Mesenchymal stem cell (in vitro differentiated cells and primary cell): ENCODE measurements at regions not wholly inside any gene's neighbourhood (a gene's known extent, or its start where the extent isn't known, plus 50 kb on each side); places are given as distances from the start of the nearest gene placed in this dataset.

Experiments
- DNase-seq: peaks from one replicate; pipeline ENCODE4 v3.0.0-alpha.2; 2013
- H2AFZ ChIP-seq: one replicate; pipeline ENCODE4 v1.6.1; 2013; ENCODE audit warnings: low read depth, mild to moderate bottlenecking, control low read depth, inconsistent platforms, low read length, moderate library complexity
- H2AK5ac ChIP-seq: 2 replicates; pipeline ENCODE4 v1.6.1; 2013; ENCODE audit warnings: low read length, moderate library complexity, mild to moderate bottlenecking, inconsistent platforms; ENCODE audit not compliant: severe bottlenecking
- H2BK120ac ChIP-seq: one replicate; pipeline ENCODE4 v1.6.1; 2013; ENCODE audit warnings: low read depth, mild to moderate bottlenecking, inconsistent platforms, low read length, moderate library complexity
- H2BK12ac ChIP-seq, 2 experiments: one replicate each; pipeline ENCODE4 v1.6.1; 2013; ENCODE audit warnings: inconsistent platforms in 2 of 2, low read length in 2 of 2, mild to moderate bottlenecking in 2 of 2, moderate library complexity in 2 of 2, control low read depth in 1 of 2
- H2BK15ac ChIP-seq: one replicate; pipeline ENCODE4 v1.6.1; 2013; ENCODE audit warnings: mild to moderate bottlenecking, low read depth, inconsistent platforms; ENCODE audit not compliant: poor library complexity, severe bottlenecking
- H2BK5ac ChIP-seq: 2 replicates; pipeline ENCODE4 v1.6.1; 2013; ENCODE audit warnings: low read depth, mild to moderate bottlenecking, low read length, control low read depth, inconsistent platforms; ENCODE audit not compliant: poor library complexity, severe bottlenecking
- H3K14ac ChIP-seq, 2 experiments: one replicate each; pipeline ENCODE4 v1.6.1; 2013; ENCODE audit warnings: inconsistent platforms in 2 of 2, low read length in 2 of 2, control low read depth in 1 of 2, mild to moderate bottlenecking in 1 of 2, moderate library complexity in 1 of 2
- H3K18ac ChIP-seq, 2 experiments: one replicate each; pipeline ENCODE4 v1.6.1; 2013; ENCODE audit warnings: inconsistent platforms in 2 of 2, low read length in 2 of 2, control low read depth in 1 of 2, low read depth in 1 of 2, mild to moderate bottlenecking in 1 of 2
- H3K23ac ChIP-seq, 2 experiments: one replicate each; pipeline ENCODE4 v1.6.1; 2013; ENCODE audit warnings: inconsistent platforms in 2 of 2, low read length in 2 of 2, mild to moderate bottlenecking in 2 of 2, moderate library complexity in 2 of 2, control low read depth in 1 of 2
- H3K27ac ChIP-seq: 2 replicates; pipeline ENCODE4 v1.5.1; 2013; ENCODE audit warnings: mild to moderate bottlenecking, moderate library complexity, low read length, control low read depth, inconsistent platforms; ENCODE audit not compliant: poor library complexity, severe bottlenecking
- H3K27me3 ChIP-seq, 2 experiments: 2 replicates each; pipeline versions ENCODE4 v1.6.1 to v1.7.0; 2013; ENCODE audit warnings: low read length in 2 of 2, mild to moderate bottlenecking in 2 of 2, moderate library complexity in 2 of 2, control low read depth in 1 of 2, inconsistent platforms in 1 of 2; ENCODE audit not compliant: control insufficient read depth in 1 of 2, insufficient read depth in 1 of 2
- H3K36me3 ChIP-seq, 2 experiments: 2 replicates each; pipeline versions ENCODE4 v1.6.1 to v1.7.0; 2013; ENCODE audit warnings: low read length in 2 of 2, control low read depth in 1 of 2, inconsistent platforms in 1 of 2, low read depth in 1 of 2, mild to moderate bottlenecking in 1 of 2; ENCODE audit not compliant: insufficient read depth in 2 of 2, control insufficient read depth in 1 of 2
- H3K4ac ChIP-seq, 2 experiments: one replicate each; pipeline ENCODE4 v1.6.1; 2013; ENCODE audit warnings: inconsistent platforms in 2 of 2, low read length in 2 of 2, mild to moderate bottlenecking in 2 of 2, moderate library complexity in 2 of 2, control low read depth in 1 of 2, low read depth in 1 of 2
- H3K4me1 ChIP-seq: 2 replicates; pipeline ENCODE4 v1.6.1; 2013; ENCODE audit warnings: low read depth, low read length, control low read depth; ENCODE audit not compliant: control insufficient read depth, insufficient read depth
- H3K4me2 ChIP-seq: 2 replicates; pipeline ENCODE4 v1.6.1; 2013; ENCODE audit warnings: low read length, mild to moderate bottlenecking, inconsistent platforms; ENCODE audit not compliant: poor library complexity, severe bottlenecking
- H3K4me3 ChIP-seq, 2 experiments: 2 replicates each; pipeline versions ENCODE4 v1.5.1 to v1.7.0; 2013; ENCODE audit warnings: low read length in 2 of 2, mild to moderate bottlenecking in 2 of 2, control low read depth in 1 of 2, low read depth in 1 of 2; ENCODE audit not compliant: insufficient read depth in 1 of 2
- H3K79me1 ChIP-seq: replicated peaks from 2 replicates; pipeline ENCODE4 v1.6.1; 2013; ENCODE audit warnings: mild to moderate bottlenecking, control low read depth, low read length, inconsistent platforms; ENCODE audit not compliant: poor library complexity, severe bottlenecking
- H3K9ac ChIP-seq: 2 replicates; pipeline ENCODE4 v1.7.0; 2013; ENCODE audit warnings: mild to moderate bottlenecking, low read length, moderate library complexity
- H3K9me3 ChIP-seq: 2 replicates; pipeline ENCODE4 v1.7.0; 2013; ENCODE audit warnings: mild to moderate bottlenecking, low read length; ENCODE audit not compliant: control insufficient read depth
- H4K8ac ChIP-seq: one replicate; pipeline ENCODE4 v1.6.1; 2013; ENCODE audit warnings: inconsistent platforms, mild to moderate bottlenecking, low read length, moderate library complexity
- H4K91ac ChIP-seq: one replicate; pipeline ENCODE4 v1.6.1; 2013; ENCODE audit warnings: mild to moderate bottlenecking, low read length, inconsistent platforms
- WGBS: methylation state at CpG from one replicate; pipeline ENCODE4 v1.1.7; 2013; ENCODE audit warnings: mixed read lengths; 5-methylcytosine and 5-hydroxymethylcytosine counted together

DNA sequence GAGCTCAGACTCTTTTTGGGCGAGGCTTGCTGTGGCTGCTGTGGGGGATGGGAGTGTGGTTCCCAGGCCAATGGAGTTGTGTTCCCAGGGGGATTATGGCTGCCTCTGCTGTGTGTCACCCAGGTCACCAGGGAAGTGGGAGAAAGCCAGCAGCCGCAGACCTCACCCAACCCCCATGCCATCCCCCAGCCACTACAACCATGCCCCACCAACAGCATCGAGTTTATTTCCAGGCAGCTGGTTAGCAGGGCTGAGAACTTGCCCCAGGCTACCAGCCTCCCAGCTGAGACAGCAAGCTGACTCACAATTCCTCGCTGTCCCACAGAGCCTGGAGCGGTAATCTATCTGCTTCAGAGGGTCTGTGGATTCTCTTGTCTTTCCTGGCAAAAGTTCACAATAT is 331.7 kb downstream of the FRK start:
- H3K23ac ChIP-seq: no peak overlapping the region
- no peak overlapping the region for H3K27ac ChIP-seq
- H3K79me1 ChIP-seq: no peaks in the 10 kb centered on the region
- H2AK5ac ChIP-seq: no peak overlapping the region
- no peak overlapping the region for H3K4me2 ChIP-seq
- no peak for DNase-seq
- H3K36me3 ChIP-seq: no peaks in the 10 kb centered on the region
- no peak overlapping the region for H3K18ac ChIP-seq
- H4K8ac ChIP-seq: no peak overlapping the region
- H4K91ac ChIP-seq: no peak overlapping the region
- no peaks in the 10 kb centered on the region for H3K9me3 ChIP-seq
- H2BK120ac ChIP-seq: no peak overlapping the region
- H3K14ac ChIP-seq: no peak overlapping the region
- H3K4me1 ChIP-seq: peaks cover 4% of the 10 kb centered on the region
- WGBS: 71% methylated on average over 4 of the region's 5 CpGs
- no peak overlapping the region for H2BK12ac ChIP-seq
- no peak overlapping the region for H2BK5ac ChIP-seq
- H3K4ac ChIP-seq: no peak overlapping the region
- H2BK15ac ChIP-seq: no peak overlapping the region
- H3K27me3 ChIP-seq: no peaks in the 10 kb centered on the region
- H3K4me3 ChIP-seq: no peak overlapping the region
- H2AFZ ChIP-seq: no peak overlapping the region
- H3K9ac ChIP-seq: no peak overlapping the region

DNA sequence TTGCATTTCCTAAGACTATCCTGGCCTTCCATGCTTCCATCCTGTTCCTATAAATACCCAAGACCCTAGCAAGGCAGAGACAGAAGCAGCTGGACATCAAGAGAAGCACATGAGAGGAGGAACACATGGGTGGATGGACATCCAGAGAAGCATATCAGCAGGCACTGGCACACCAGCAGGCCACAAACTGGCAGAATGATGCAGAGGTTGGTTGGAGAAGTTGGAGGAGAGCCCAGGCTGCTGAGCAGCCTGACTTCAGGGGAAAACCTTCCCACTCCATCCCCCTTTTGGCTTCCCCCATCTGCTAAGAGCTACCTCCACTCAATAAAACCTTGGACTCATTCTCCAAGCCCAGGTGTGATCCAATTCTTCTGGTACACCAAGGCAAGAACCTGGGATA is 332.5 kb downstream of the FRK start:
- no peak overlapping the region for H4K91ac ChIP-seq
- no peak overlapping the region for H2AK5ac ChIP-seq
- H2BK5ac ChIP-seq: no peak overlapping the region
- no peak overlapping the region for H2AFZ ChIP-seq
- no peaks in the 10 kb centered on the region for H3K36me3 ChIP-seq
- H3K9ac ChIP-seq: no peak overlapping the region
- peaks cover 4% of the 10 kb centered on the region for H3K4me1 ChIP-seq
- H3K4me2 ChIP-seq: no peak overlapping the region
- no peak overlapping the region for H3K27ac ChIP-seq
- no peaks in the 10 kb centered on the region for H3K9me3 ChIP-seq
- H4K8ac ChIP-seq: no peak overlapping the region
- H2BK120ac ChIP-seq: no peak overlapping the region
- H3K27me3 ChIP-seq: no peaks in the 10 kb centered on the region
- no peaks in the 10 kb centered on the region for H3K79me1 ChIP-seq
- H3K14ac ChIP-seq: no peak overlapping the region
- no peak overlapping the region for H3K23ac ChIP-seq
- H2BK15ac ChIP-seq: no peak overlapping the region
- H3K4ac ChIP-seq: no peak overlapping the region
- H2BK12ac ChIP-seq: no peak overlapping the region
- no peak overlapping the region for H3K18ac ChIP-seq
- DNase-seq: no peak
- H3K4me3 ChIP-seq: no peak overlapping the region

DNA sequence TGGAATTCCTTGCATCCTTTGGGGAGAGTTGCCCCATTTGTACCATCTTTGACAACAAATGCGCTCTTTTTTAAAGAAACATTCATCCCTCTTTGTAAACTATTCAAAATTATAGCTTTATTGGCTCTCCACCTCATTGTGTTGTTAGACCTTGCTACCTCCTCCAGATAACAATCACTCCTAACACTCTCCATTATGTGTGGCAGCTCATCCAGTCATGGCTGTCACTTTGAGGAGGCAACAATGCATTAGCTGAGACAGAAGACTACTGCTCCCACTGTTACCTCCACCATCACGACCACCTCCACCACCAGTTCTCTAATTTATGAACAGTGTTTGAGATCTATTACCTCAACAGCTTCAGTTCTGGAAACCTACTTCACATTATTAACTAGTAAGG is 339.1 kb downstream of the FRK start:
- Histone ChIP-seq H3K36me3 (no peaks in the 10 kb centered on the region), H2BK12ac (no peak overlapping the region), H3K4me1 (no peaks in the 10 kb centered on the region), H3K4me2 (no peak overlapping the region), H3K18ac (no peak overlapping the region), H3K79me1 (no peaks in the 10 kb centered on the region), H2BK120ac (no peak overlapping the region), H3K23ac (no peak overlapping the region), H3K4ac (no peak overlapping the region), H3K27me3 (no peaks in the 10 kb centered on the region), H4K8ac (no peak overlapping the region), H2AFZ (no peak overlapping the region), H3K4me3 (no peak overlapping the region), H3K9ac (no peak overlapping the region), H2BK5ac (no peak overlapping the region), H3K9me3 (no peaks in the 10 kb centered on the region), H3K14ac (no peak overlapping the region), H3K27ac (no peak overlapping the region), H4K91ac (no peak overlapping the region), H2AK5ac (no peak overlapping the region), H2BK15ac (no peak overlapping the region)
- WGBS: 71% methylated on average over 2 of the region's 2 CpGs
- no peak for DNase-seq

DNA sequence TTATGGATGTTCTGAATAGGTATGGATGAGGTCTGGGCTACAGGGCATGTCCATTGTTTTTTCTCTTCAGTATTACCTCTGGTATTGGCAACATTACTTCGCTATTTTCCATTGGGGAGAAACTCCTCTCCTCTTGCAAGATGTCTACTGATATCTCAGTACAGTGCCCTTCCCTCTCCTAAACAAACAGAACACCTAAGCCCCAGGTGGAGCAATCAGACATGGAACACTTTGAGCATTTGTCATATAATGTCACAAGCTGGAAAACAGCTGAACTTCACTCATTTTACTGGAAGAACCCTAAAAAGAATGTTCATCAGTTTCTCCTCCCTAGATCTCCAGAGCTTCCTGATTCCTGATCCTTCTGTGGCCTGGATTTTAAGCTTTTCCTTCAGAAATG is 339.8 kb downstream of the FRK start:
- Histone ChIP-seq H2BK5ac (no peak overlapping the region), H3K9me3 (no peaks in the 10 kb centered on the region), H3K9ac (no peak overlapping the region), H3K4me3 (no peak overlapping the region), H4K91ac (no peak overlapping the region), H2BK15ac (no peak overlapping the region), H3K4me1 (no peaks in the 10 kb centered on the region), H3K4me2 (no peak overlapping the region), H4K8ac (no peak overlapping the region), H2BK120ac (no peak overlapping the region), H3K18ac (no peak overlapping the region), H3K14ac (no peak overlapping the region), H3K36me3 (no peaks in the 10 kb centered on the region), H3K79me1 (no peaks in the 10 kb centered on the region), H3K23ac (no peak overlapping the region), H2AFZ (no peak overlapping the region), H3K4ac (no peak overlapping the region), H2BK12ac (no peak overlapping the region), H3K27me3 (no peaks in the 10 kb centered on the region), H2AK5ac (no peak overlapping the region), H3K27ac (no peak overlapping the region)
- no peak for DNase-seq
- 89% methylated on average over 1 of the region's 1 CpG for WGBS
